K562 (cell line): ENCODE measurements at regions not wholly inside any gene's neighbourhood (a gene's known extent, or its start where the extent isn't known, plus 50 kb on each side); places are given as distances from the start of the nearest gene placed in this dataset.

Experiments used
- ATAC-seq: fragments of 200-7000 bp; cut with Tn5 transposase; 3 replicates; pipeline ENCODE4 v1.9.1; 2020; ENCODE audit warnings: moderate library complexity
- BruUV-seq: library from RNA; stranded (reverse); fragments of 400-500 nt; replicated peaks from 2 replicates; lab custom pipeline; 2021; lab: Mats Ljungman, UMichigan
- CTCF ChIA-PET: fragments of 300-600 bp; formaldehyde crosslinking; extraction: SDS; loops from one replicate; lab custom pipeline; 2021; ENCODE audit warnings: low intra/inter-chr PET ratio; lab: Yijun Ruan, JAX
- POLR2A ChIA-PET: fragments of 300-600, 350-650 bp; sonication (Branson Sonifier 250); formaldehyde crosslinking; extraction: SDS; loops from one replicate; lab custom pipeline; 2021; ENCODE audit warnings: antibody characterized with exemption, inconsistent platforms; lab: Yijun Ruan, JAX
- DNase-seq, 4 experiments: peaks; one replicate each; pipeline versions ENCODE4 v3.0.0 to v3.0.0-alpha.2; 2011 to 2018; ENCODE audit warnings: low spot score in 3 of 4, mixed read lengths in 3 of 4; ENCODE audit errors: extremely low read depth in 1 of 4
- FAIRE-seq: peaks from 2 replicates; lab custom pipeline; 2011; peaks lifted over from hg19 to GRCh38; lab: Jason Lieb, UNC
- H2AFZ ChIP-seq: 2 replicates; pipeline ENCODE4 v1.6.0; 2011; ENCODE audit warnings: low read depth, low read length, control low read depth, inconsistent platforms
- H3K27ac ChIP-seq: fragments of 200-600 bp; 3 replicates; pipeline ENCODE4 v1.8.0; 2011; ENCODE audit warnings: low read depth, mild to moderate bottlenecking, control low read depth, inconsistent platforms, low read length, moderate library complexity, mixed read lengths; ENCODE audit errors: extremely low read depth
- H3K27me3 ChIP-seq, 2 experiments: fragments of 300-600 bp in 1 of 2; 2 replicates in 1 of 2; 3 replicates in 1 of 2; pipeline versions ENCODE4 v1.6.0 to v1.8.0; 2011; ENCODE audit warnings: inconsistent platforms in 2 of 2, low read length in 2 of 2, mild to moderate bottlenecking in 1 of 2, mixed read lengths in 1 of 2, moderate library complexity in 1 of 2; ENCODE audit not compliant: control insufficient read depth in 2 of 2, insufficient read depth in 2 of 2
- H3K36me3 ChIP-seq: fragments of 300-600 bp; 3 replicates; pipeline ENCODE4 v1.8.0; 2011; ENCODE audit warnings: mild to moderate bottlenecking, low read length, inconsistent platforms; ENCODE audit not compliant: control insufficient read depth, insufficient read depth
- H3K4me1 ChIP-seq, 2 experiments: fragments of 200-600 bp in 1 of 2; replicated peaks in 1 of 2; 2 replicates in 1 of 2; 3 replicates in 1 of 2; pipeline versions ENCODE4 v1.5.1 to v1.8.0; 2011; ENCODE audit warnings: inconsistent platforms in 2 of 2, low read length in 2 of 2, mild to moderate bottlenecking in 1 of 2, mixed read lengths in 1 of 2, moderate library complexity in 1 of 2; ENCODE audit not compliant: control insufficient read depth in 2 of 2, insufficient read depth in 2 of 2
- H3K4me2 ChIP-seq: 2 replicates; pipeline ENCODE4 v1.6.1; 2011; ENCODE audit warnings: low read length, control low read depth, inconsistent platforms, mixed read lengths; ENCODE audit not compliant: insufficient read depth
- H3K4me3 ChIP-seq: fragments of 200-600 bp; sonication (generic), shearing (Covaris generic); 2 replicates; pipeline ENCODE4 v1.5.1; 2016; ENCODE audit warnings: control low read depth, inconsistent platforms
- H3K79me2 ChIP-seq: fragments of 200-600 bp; 3 replicates; pipeline ENCODE4 v1.8.0; 2011; ENCODE audit warnings: low read length, inconsistent platforms; ENCODE audit not compliant: control insufficient read depth, insufficient read depth
- H3K9ac ChIP-seq, 2 experiments: 2 replicates each; pipeline versions ENCODE4 v1.6.0 to v1.6.1; 2011; ENCODE audit warnings: low read depth in 2 of 2, low read length in 2 of 2, control low read depth in 1 of 2, inconsistent platforms in 1 of 2, mild to moderate bottlenecking in 1 of 2, mixed read lengths in 1 of 2; ENCODE audit not compliant: insufficient read depth in 1 of 2
- H3K9me1 ChIP-seq: one replicate; pipeline ENCODE4 v1.6.0; 2011; ENCODE audit warnings: inconsistent platforms, mild to moderate bottlenecking, low read length, moderate library complexity; ENCODE audit not compliant: control insufficient read depth, insufficient read depth
- H3K9me3 ChIP-seq: replicated peaks from 2 replicates; pipeline ENCODE4 v1.5.1; 2011; ENCODE audit warnings: low read depth, low read length, inconsistent platforms; ENCODE audit not compliant: control insufficient read depth, insufficient read depth
- H4K20me1 ChIP-seq: replicated peaks from 2 replicates; pipeline ENCODE4 v1.6.1; 2011; ENCODE audit warnings: low read length, inconsistent platforms, mixed read lengths; ENCODE audit not compliant: control insufficient read depth, insufficient read depth
- BCL6 ChIP-seq: fragments of 250-450 bp; sonication (Bioruptor Pico); IDR thresholded peaks from 2 replicates; pipeline ENCODE4 v1.4.0; 2020
- NFRKB ChIP-seq: fragments of 450-650 bp; IDR thresholded peaks from 2 replicates; pipeline ENCODE4 v1.6.1; 2016; ENCODE audit warnings: low read depth
- ZNF282 ChIP-seq: sonication (generic); formaldehyde crosslinking; IDR thresholded peaks from 2 replicates; pipeline ENCODE4 v1.8.1; 2023; ENCODE audit warnings: missing genetic modification reagents
- whole genome bisulfite sequencing: fragments of 100-300 bp; shearing (Covaris generic); methylation state at CpG from one replicate; pipeline ENCODE4 v1.1.6; 2016; ENCODE audit warnings: low coverage, mixed read lengths; ENCODE audit not compliant: insufficient coverage; ENCODE audit errors: missing lambda C conversion rate; 5-methylcytosine and 5-hydroxymethylcytosine counted together
- in situ Hi-C: fragments of 300-500 bp; cut with MboI; formaldehyde crosslinking; loops from 4 replicates; pipeline ENCODE4 v1.15.0; 2018; ENCODE audit warnings: inconsistent platforms, mixed read lengths
- intact Hi-C: fragments of 100-400 bp; cut with micrococcal nuclease; formaldehyde crosslinking; loops from 2 replicates; pipeline ENCODE4 v1.14.2; 2022
- TF ChIP-seq, protein P1 (sequence below), 2 experiments: fragments of 250-450 bp in 1 of 2; fragments of 450-650 bp in 1 of 2; sonication (Bioruptor Pico) in 1 of 2; IDR thresholded peaks; 2 replicates each; pipeline versions ENCODE4 v1.6.1 to v1.8.0; 2016 to 2021; ENCODE audit warnings: mild to moderate bottlenecking in 2 of 2, moderate library complexity in 2 of 2, missing compliant biosample characterization in 1 of 2, missing genetic modification characterization in 1 of 2
- TF ChIP-seq, protein P2 (sequence below), 3 experiments: fragments of 200-800 bp in 1 of 3; sonication (Bioruptor generic) in 1 of 3; sonication (generic) in 1 of 3; formaldehyde crosslinking in 1 of 3; IDR thresholded peaks; 2 replicates each; pipeline versions ENCODE4 v1.6.1 to v1.8.0; 2016 to 2022; ENCODE audit warnings: mild to moderate bottlenecking in 2 of 3, missing compliant biosample characterization in 2 of 3, missing genetic modification characterization in 2 of 3, missing genetic modification reagents in 1 of 3

DNA sequence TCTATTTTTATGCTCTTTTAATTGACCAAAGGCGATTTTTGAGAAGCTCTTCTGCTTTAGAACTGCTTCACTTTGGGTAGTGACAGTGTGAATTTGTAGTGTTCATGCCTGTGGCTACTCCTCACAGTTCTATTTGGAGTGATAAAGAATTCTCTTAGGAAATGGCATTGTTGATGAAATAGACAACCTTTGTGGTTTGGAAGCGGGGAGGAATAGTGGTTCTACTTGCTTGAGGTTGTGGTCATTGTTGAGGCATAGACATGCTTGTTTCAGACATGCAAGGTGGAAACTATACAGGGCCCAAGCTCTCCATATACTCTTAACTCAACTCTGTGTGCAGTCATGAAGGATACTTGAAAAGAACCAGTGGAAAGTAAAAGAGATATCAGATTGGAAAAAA, 481.1 kb upstream of the NEGR1 start:
- ATAC-seq: no peak
- Histone ChIP-seq H4K20me1 (no peaks in the 10 kb centered on the region), H3K4me1 (no peaks in the 10 kb centered on the region), H3K36me3 (no peaks in the 10 kb centered on the region), H3K9me1 (no peaks in the 10 kb centered on the region), H3K4me3 (no peak overlapping the region), H3K4me2 (no peak overlapping the region), H3K27ac (no peak overlapping the region), H3K9me3 (no peaks in the 10 kb centered on the region), H3K79me2 (no peaks in the 10 kb centered on the region), H3K9ac (no peak overlapping the region), H3K27me3 (no peaks in the 10 kb centered on the region), H2AFZ (no peak overlapping the region)
- intact Hi-C loops: no loop called here
- TF ChIP-seq NFRKB (no peak), BCL6 (no peak), ZNF282 (CRISPR knock-in tag) (no peak)
- TF ChIP-seq, protein P1, sequence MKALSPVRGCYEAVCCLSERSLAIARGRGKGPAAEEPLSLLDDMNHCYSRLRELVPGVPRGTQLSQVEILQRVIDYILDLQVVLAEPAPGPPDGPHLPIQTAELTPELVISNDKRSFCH (CRISPR knock-in tag; IDR thresholded peaks at IDR 0.05): no peak
- TF ChIP-seq, protein P1 (tag; IDR thresholded peaks at IDR 0.05): no peak
- TF ChIP-seq, protein P2, sequence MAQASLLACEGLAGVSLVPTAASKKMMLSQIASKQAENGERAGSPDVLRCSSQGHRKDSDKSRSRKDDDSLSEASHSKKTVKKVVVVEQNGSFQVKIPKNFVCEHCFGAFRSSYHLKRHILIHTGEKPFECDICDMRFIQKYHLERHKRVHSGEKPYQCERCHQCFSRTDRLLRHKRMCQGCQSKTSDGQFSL (CRISPR knock-in tag; IDR thresholded peaks at IDR 0.05): no peak
- TF ChIP-seq, protein P2 (tag; IDR thresholded peaks at IDR 0.05): no peak
- CTCF ChIA-PET: no interaction called here
- no peak for DNase-seq
- in situ Hi-C loops: no loop called here
- POLR2A ChIA-PET: no interaction called here
- no TSS peak for BruUV-seq
- FAIRE-seq: no peak
- 0% methylated on average over 2 of the region's 2 CpGs for WGBS
